HG03469 (cell line): ENCODE measurements at regions not wholly inside any gene's neighbourhood (a gene's known extent, or its start where the extent isn't known, plus 50 kb on each side); places are given as distances from the start of the nearest gene placed in this dataset.

Experiments
- ATAC-seq: cut with Tn5 transposase; IDR thresholded peaks from one replicate; pipeline ENCODE4 v1.9.1; 2021; ENCODE audit warnings: mild to moderate bottlenecking, moderate library complexity, moderate number of reproducible peaks; ENCODE audit not compliant: unreplicated experiment

DNA sequence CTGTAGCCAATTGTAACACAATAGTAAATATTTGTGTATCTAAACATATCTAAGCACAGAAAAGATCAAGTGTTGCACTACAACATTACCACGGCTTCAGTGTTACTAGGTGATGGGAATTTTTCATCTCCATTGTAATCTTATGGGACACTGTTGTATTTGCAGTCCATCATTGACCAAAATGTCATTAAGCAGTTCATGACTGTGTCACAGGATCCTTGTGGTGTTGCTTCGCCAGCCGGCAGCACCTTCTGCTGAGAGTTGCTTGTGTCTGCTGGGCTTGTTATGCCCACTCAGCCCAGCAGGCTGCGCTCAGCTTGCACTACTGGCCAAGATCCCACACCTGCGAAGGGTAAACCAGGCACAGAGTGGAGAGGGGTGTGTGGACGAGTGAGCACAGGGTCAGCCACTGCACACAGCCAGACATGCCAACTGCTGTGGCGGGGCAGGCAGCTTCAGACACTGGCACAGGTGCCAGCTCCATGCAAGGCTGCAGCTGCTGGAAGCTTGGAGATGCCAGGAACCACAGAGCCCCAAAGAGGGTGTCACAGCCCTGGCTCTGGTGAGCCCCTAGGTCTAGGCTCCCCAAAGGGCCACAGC, 273.7 kb downstream of the CETN3 start:
- no peak for ATAC-seq

DNA sequence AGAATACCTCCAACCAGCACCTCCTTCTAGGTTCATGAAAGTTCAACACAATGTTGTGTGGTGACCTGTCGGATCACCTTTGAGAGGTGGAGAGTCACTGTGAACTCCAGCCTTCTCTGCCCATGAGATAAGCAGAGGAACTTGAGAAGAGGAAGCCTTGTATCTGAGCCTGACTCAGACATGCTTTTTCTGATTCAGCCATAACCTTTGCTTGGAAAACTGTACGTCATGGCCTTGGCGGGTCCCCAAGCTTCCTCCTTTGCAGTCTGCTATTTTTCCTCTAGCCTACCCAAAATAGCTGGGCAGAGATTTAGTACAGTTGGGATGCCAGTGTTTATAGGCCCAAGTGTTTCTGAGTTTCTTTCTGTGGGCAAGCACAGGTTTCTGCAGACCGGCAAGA, 274.7 kb downstream of the CETN3 start:
- no peak for ATAC-seq

- ATAC-seq, result no peak
These were observed 275.2 kb downstream of the CETN3 start for GRCh38 chr5:90134381-90134780.

GRCh38 chr5:90133941-90134340, 275.6 kb downstream of the CETN3 start:
- ATAC-seq, result no peak

- ATAC-seq, result peak; percentile 59
These were observed 278.0 kb downstream of the CETN3 start for GRCh38 chr5:90131383-90132133.

GRCh38 chr5:90128551-90128950, 281.0 kb downstream of the CETN3 start:
- ATAC-seq, result no peak

GRCh38 chr5:90119531-90119971, 290.0 kb downstream of the CETN3 start:
- ATAC-seq, result no peak

DNA sequence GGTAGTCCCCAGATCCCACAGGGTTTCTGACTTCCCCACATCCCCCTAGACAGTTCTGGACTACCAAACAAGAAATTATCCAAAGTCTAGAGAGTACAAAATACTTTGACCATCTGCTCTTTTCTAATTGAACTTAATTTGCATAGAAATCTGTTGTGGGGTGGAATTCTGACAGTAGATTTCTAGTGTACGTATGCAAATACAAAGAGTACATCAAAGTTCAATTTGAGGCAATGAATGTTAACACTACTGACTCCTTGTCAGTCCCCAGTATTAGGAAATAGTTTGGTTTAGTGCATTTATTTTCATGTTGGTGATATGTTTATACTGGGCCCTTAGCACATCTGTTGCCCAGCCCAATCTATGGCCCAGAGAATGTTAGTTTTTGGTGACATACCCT, 292.6 kb downstream of the CETN3 start:
- ATAC-seq, result no peak

- ATAC-seq, result no peak
These were observed 296.4 kb downstream of the CETN3 start for GRCh38 chr5:90113108-90113507.

DNA sequence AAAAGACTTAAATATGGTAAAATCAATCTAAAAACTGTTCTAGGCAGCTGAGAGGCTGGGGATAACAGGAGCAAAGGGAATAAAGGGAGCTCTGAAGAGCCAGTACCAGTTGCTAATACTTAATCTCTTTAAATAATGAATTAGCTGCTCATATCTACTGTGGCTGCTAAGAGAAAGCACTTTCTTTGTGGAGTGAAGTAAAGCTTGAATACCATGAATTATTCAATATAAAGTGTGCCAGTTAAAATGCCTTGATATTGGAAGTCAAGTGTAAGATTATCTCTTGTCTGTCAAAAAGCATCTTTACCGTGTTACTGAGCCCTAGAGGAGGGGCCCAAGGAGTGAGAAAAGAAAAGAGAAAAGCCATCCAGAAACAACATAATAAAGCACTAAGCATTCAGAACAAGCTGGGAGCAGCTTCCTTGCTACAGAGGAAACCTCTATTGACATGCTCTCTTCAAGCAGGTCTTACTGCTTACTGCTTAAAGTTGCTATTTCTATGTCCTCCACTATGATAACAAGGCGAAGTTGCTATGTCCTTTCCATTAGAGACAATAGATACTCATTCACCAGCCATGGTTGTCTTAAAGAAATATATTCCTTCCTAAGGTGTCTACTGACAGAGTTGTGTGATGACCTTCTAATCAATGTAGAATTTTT, 297.4 kb downstream of the CETN3 start:
- ATAC-seq, result no peak

DNA sequence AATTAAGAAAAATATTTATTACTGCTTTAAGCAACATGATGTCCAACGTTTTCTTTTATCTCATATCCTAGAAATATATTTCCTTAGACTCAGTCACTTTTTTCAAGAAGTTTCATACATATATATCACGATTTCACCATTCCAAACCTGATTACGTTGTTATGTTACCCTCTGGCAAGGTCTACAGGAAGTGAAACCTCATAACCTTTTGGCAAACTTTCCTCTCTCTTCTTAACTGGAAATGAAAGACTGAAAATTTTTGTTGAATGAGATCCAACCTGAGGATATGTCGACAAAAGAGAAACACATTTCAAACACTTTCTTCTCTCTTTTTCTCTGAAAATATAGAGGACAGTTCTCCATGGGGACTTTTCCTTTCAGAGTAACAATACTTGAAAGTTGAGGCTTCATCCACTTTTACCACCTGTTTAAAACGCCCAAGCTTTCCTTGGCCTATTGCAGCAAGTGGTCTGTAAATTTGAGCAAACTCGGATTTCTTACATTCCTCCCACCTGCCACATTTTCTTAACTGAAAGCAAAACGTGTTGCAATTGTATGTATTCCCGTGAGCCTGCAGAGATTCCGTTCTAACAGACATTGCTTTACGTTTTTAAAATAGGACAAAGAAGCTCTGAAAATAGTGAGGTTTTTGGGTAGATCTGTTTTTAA, 298.1 kb downstream of the CETN3 start:
- no peak for ATAC-seq

GRCh38 chr5:90109285-90109684, 300.3 kb downstream of the CETN3 start:
- no peak for ATAC-seq

DNA sequence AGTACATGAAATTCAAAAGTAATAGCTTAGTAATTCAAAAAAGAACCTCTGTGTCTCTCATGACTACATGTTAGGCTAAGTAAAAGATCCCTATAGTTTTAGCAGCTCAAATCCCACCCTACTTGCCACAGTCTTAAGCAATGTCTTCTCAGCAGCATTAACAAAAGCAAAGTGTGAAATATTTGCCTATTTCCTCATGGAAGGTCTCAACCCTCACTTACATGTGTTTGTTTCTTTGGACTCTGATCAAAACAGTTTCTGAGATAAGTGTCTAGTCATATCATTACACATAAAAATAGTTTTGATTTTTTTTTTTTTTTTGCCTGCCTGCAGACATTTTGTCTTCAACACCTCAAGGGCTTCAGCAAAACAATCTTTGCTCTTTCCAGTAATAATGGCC, 310.5 kb downstream of the CETN3 start:
- ATAC-seq, result no peak

DNA sequence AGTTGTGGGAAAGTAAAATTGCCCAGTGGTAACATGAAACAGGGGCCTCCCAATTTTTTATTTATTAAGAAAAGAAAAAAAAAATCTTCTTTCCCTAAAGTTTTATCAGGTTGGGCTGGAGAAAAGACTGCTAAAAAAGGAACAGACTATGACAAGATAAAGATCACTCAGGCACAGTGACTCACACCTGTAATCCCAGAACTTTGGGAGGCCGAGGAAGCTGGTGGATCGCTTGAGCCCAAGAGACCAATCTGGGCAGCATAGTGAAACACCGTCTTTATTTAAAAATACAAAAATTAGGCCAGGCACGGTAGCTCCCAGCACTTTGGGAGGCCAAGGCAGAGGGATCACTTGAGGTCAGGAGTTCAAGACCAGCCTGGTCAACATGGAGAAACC, 312.5 kb downstream of the CETN3 start:
- no peak for ATAC-seq

DNA sequence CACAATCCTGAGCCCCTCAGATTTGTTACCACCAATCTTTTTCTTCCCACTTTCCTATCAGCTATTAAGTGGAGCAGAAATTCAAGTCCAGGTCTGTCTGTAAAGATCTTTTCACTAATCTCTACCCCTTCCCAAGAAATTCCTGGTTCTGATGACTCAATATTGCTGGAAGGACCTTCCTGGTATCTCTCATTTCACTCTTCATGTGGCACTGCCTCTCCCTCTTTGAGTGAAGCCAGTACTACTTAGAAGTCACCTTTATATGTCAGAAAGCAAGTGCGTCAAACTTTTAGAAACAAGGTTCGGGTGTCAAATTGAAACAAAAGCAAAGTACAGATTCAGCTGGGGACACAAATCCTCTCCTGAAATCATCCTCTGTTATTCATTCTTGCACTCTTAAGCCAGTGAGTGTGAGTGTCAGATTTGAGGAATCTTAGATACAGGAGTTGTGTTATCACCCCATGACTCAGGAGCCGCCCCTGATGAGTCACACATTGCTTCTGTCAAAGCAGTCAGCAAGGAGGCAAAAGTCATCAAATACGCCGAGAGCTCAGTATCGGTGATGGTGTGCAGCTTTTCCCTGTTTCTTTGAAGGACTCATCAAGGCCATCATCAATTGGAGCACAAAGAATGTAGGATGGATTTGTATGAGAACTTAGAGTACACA, 313.0 kb downstream of the CETN3 start:
- ATAC-seq, result no peak

DNA sequence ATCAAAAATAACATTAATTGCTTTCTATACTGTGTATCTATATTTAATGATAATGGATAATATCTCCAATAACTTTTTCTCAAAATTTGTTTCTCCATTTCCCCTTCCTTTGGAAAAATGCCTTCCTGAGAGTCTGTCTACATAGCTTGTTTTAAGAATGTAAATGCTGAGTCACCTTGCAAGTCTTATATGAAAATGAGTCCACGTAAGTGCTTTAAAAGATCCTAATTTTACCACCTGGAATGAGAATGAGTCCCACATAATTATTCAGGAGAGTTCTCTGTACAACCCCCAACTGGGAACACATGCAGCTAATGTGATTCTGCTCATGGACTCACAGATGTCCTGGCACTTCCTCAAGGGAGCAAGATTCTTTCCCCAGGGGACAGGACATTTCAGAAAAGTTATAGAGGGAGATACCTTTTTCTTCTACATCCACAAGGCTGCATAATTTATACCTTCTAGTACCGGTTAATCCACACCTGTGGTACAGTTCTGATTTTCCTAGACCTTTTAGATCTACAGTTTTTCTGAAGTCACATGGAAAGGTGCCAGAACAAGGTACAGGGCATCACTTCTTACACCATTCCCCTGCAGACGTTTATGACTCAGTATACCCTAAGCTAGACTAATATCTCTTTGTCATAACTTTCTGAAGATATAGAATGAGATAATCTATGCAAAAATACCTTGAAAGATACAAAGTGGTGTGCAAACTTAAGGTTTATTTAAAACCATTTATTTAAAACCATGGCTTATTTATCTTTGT, 314.1 kb downstream of the CETN3 start:
- no peak for ATAC-seq

DNA sequence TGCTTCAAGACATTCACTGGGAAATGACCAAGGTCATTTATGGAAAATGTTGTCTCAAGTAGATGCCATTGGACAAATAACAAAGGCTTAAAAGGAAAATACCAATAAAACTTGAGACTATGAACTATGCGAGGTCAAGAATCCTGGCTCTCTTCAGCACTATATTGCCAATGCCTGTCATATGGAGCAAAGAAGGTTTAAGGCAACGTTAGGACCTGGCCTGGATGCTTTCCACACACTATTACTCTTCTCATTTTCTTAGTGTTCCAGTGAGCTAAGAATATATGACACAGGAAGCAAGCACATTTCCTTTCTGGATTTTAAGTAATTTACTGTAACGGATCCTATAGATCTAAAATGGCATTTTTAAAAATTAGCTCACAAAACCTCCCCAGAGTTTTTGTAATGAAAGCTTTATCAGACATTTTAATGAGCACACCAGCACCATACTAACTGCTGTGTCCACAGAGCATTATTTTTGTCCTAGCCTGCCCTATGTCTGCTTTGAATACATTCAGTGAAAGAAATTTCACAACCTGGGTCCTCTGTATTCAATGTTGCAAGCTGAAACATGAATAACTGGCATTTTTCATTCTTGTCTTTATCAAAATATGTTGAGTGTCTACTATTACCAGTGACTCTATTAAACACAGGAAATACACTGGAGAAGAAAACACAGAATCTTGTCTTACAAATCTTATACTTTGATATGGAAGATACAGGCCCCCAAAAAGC, 315.6 kb downstream of the CETN3 start:
- no peak for ATAC-seq

GRCh38 chr5:90092734-90093133, 316.8 kb downstream of the CETN3 start:
- no peak for ATAC-seq

DNA sequence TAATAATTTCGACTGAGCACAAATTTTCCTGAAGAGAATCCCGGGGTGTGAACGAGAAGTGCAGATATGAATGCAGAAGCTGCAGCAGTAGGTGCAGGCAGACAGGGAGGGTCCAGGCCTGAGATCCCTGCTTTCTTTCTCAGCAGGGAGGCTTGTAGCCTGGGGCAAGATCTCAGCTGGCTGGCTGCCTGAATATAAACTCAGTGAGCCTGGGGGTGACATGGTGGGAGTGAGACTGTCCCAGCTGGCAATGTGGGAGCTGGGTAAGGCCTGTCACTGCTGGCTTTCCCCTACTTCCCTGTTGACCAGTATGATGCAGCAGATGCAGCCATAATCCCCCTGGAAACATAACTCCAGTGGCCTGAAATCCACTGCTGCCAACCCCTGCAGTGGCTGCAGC, 325.2 kb downstream of the CETN3 start:
- no peak for ATAC-seq
